HFF-Myc (cell line): ENCODE measurements at regions not wholly inside any gene's neighbourhood (a gene's known extent, or its start where the extent isn't known, plus 50 kb on each side); places are given as distances from the start of the nearest gene placed in this dataset.
"Not testable (repeated sequence)": the region's sequence is repeated elsewhere in the genome, so short reads cannot be mapped to it uniquely, and the experiment has no call there.

Source experiments
- DNase-seq: peaks from one replicate; pipeline ENCODE4 v3.0.0-alpha.2; 2011; ENCODE audit warnings: low read depth; ENCODE audit errors: extremely low read depth
- H3K4me3 ChIP-seq: replicated peaks from 2 replicates; pipeline ENCODE4 v1.5.1; 2011; ENCODE audit warnings: low read depth, mild to moderate bottlenecking, control low read depth, low read length
- TF ChIP-seq, protein P1 (sequence below): IDR thresholded peaks from 2 replicates; pipeline ENCODE4 v1.5.1; 2012; ENCODE audit warnings: mild to moderate bottlenecking, low read depth, low read length, control low read depth; ENCODE audit errors: missing control alignments

DNA sequence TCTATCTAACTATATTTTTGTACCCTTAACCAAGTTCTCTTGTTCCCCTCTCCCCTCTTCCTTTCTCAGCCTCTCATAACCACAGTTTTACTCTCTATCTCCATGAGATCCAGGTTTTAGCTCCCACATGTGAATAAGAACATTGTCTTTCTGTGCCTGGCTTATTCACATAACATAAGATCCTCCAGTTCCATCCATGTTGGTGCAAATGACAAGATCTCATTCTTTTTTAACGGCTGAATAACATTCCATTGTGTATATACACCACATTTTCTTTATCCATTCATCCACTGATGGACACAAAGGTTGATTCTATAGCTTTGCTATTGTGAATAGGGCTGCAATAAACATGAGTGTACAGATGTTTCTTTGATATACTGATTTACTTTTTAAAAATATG lies 83.9 kb upstream of the TMEM178A start:
- no peak overlapping the region for H3K4me3 ChIP-seq
- no peak for DNase-seq

DNA sequence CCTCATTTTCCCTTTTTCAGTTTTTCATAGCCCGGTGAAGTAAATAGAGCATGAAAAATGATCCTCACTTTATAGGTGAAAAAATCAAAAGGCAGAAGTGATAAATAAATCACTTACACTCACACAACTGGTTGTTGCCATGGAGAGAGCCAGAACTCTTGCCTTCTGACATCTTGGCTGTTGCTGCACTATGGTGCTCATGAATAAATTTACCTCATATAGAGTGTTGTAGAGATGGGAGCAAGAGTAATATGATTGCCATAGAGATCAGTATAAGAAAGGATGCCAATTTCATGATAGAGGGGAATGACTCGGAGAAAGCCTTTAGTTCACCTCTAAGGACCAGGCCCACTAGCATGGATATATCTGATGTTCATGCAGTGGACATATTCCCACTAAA lies 82.5 kb upstream of the TMEM178A start:
- TF ChIP-seq, protein P1, sequence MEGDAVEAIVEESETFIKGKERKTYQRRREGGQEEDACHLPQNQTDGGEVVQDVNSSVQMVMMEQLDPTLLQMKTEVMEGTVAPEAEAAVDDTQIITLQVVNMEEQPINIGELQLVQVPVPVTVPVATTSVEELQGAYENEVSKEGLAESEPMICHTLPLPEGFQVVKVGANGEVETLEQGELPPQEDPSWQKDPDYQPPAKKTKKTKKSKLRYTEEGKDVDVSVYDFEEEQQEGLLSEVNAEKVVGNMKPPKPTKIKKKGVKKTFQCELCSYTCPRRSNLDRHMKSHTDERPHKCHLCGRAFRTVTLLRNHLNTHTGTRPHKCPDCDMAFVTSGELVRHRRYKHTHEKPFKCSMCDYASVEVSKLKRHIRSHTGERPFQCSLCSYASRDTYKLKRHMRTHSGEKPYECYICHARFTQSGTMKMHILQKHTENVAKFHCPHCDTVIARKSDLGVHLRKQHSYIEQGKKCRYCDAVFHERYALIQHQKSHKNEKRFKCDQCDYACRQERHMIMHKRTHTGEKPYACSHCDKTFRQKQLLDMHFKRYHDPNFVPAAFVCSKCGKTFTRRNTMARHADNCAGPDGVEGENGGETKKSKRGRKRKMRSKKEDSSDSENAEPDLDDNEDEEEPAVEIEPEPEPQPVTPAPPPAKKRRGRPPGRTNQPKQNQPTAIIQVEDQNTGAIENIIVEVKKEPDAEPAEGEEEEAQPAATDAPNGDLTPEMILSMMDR: no peak
- H3K4me3 ChIP-seq: no peak overlapping the region

More for the DNA sequence above, 83.9 kb upstream of the TMEM178A start:
- TF ChIP-seq, protein P1: no peak

DNA sequence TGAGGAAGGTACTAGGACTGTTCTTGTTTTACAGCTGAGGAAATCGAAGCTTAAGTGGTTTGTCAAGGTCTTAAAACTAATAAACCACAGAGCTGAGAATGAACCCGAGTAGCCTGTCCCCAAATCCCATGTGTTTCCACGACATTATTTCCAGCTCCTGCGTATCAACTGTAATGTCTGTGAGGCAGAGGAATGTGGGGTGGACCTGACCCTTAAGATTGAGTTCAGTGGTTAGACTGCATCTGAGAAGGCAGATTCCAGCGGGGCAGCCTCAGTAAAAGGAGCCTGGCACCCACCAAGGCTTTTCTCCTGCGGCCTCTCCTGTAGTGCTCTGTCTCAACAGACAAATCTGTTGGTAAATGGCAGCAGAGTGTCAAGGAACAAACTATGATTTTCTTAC lies 81.9 kb upstream of the TMEM178A start:
- TF ChIP-seq, protein P1: no peak

More for the DNA sequence above, 82.5 kb upstream of the TMEM178A start:
- no peak for DNase-seq

DNA sequence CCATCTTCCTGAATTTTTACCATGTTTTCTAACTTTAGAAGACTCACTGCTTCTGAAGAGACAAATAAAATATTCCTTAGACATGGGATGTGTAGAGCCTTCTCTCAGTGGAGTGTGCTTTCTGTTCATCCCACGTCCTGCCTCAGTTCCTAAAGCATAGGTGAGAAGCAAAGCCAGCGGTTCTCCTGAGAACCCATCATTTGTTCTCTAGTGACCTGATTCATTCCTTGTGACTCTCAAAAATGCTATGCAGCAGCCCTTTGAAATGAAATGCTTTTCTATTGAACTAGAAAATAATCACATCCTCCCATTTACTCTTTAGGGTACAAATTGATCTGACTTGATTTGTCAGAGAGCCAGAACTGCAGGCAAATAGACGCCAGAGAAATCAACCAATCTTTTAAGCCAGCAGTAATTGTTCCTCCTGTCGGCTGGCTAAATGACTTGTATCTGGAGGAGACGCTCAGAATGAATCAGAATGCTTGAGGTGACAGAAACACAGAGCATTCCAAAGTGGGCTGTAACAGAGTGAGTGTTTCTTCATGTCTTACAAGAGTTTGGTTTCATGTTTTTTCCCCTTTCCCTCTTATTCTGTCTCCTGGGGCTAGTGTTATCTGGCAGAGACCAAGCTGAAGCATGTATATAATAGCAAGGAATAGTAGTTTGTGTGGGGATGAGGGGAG lies 81.3 kb upstream of the TMEM178A start:
- no peak overlapping the region for H3K4me3 ChIP-seq
- TF ChIP-seq, protein P1: no peak
- no peak for DNase-seq

More for the DNA sequence above, 81.9 kb upstream of the TMEM178A start:
- H3K4me3 ChIP-seq: no peak overlapping the region
- no peak for DNase-seq

DNA sequence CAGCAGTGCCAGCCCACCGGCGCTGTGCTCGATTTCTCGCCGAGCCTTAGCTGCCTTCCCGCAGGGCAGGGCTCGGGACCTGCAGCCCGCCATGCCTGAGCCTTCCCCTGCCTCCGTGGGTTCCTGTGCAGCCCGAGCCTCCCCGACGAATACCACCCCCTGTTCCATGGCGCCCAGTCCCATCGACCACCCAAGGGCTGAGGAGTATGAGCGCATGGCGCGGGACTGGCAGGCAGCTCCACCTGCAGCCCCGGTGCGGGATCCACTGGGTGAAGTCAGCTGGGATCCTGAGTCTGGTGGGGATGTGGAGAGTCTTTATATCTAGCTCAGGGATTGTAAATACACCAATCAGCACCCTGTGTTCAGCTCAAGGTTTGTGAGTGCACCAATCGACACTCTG lies 80.2 kb upstream of the TMEM178A start:
- not testable (repeated sequence) for DNase-seq, H3K4me3 ChIP-seq

DNA sequence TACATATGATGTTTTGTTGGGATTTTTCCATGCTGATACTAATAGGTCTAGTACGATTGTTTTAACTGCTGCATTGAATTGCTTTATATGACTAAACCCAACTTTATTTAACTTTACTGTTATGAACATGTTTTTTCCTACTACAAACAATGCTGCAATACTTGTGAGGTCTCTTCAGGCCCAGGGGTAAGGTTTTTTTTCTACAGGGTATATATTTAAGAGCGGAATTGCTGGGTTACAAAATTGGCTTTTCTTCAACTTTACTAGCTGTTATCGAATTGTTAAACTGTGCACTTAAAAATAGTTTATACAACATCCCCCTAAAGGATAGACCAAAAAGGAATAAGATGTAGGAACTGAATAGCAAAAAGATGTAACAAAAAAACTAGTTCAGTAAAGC lies 78.5 kb upstream of the TMEM178A start:
- no peak overlapping the region for H3K4me3 ChIP-seq
- no peak for DNase-seq
- TF ChIP-seq, protein P1: no peak

DNA sequence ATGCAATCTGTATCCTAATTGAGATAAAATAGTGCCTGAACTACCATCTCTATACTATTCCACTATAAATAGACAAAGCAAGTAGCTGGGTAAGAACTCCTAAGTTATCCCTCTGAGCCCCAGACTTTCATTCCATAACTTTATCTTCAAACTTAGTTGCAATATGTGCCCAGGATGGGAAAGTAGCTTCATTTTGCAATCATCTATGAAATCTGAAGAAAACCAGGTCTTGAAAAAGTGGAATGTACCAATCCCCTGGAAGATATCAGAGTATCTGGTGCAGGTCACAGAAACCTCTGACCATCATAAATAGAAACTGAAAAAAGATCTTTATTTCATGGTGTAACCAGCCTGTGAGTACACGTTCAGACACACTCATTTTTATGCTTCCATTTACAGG lies 78.1 kb upstream of the TMEM178A start:
- TF ChIP-seq, protein P1: no peak
- no peak overlapping the region for H3K4me3 ChIP-seq
- DNase-seq: no peak
